Peyer's patch (tissue), 4 donors: ENCODE measurements at regions not wholly inside any gene's neighbourhood (a gene's known extent, or its start where the extent isn't known, plus 50 kb on each side); places are given as distances from the start of the nearest gene placed in this dataset.

Experiments used
- DNase-seq, 3 donors: peaks; one replicate each; pipeline ENCODE4 v3.0.0-alpha.2; 2017 to 2019
- H3K27ac ChIP-seq, 4 donors: fragments of 200-600 bp; sonication (generic); one replicate each; pipeline ENCODE4 v1.5.1; 2016 to 2019
- H3K27me3 ChIP-seq, 2 donors: fragments of 200-600 bp; sonication (generic); one replicate each; pipeline ENCODE4 v1.5.1; 2019
- H3K36me3 ChIP-seq, 3 donors: fragments of 200-600 bp; sonication (generic); one replicate each; pipeline ENCODE4 v1.5.1; 2016 to 2019
- H3K4me1 ChIP-seq, 4 donors: fragments of 200-600 bp; sonication (generic); one replicate each; pipeline ENCODE4 v1.5.1; 2016 to 2019
- H3K4me3 ChIP-seq, 4 donors: fragments of 200-600 bp; sonication (generic); 1 replicate in 3 of 4; 2 replicates in 1 of 4; pipeline ENCODE4 v1.5.1; 2016 to 2019; ENCODE audit warnings: mild to moderate bottlenecking in 1 of 4
- H3K9me3 ChIP-seq, 4 donors: fragments of 200-600 bp; sonication (generic); one replicate each; pipeline ENCODE4 v1.5.1; 2016 to 2019; ENCODE audit warnings: mild to moderate bottlenecking in 1 of 4
- CTCF ChIP-seq, 6 experiments: fragments of 450-650 bp in 4 of 6; fragments of 200-600 bp in 2 of 6; sonication (generic) in 1 of 6; IDR thresholded peaks; one replicate each; pipeline ENCODE4 v1.5.1; 2017 to 2019; ENCODE audit warnings: antibody characterized with exemption in 6 of 6, mild to moderate bottlenecking in 3 of 6, moderate library complexity in 1 of 6
- POLR2A ChIP-seq, 2 donors: fragments of 450-650 bp; IDR thresholded peaks; one replicate each; pipeline ENCODE4 v1.5.1; 2017; ENCODE audit warnings: antibody characterized with exemption in 2 of 2, mild to moderate bottlenecking in 2 of 2, moderate library complexity in 2 of 2

- Histone ChIP-seq H3K36me3 (no peaks in the 10 kb centered on the region), H3K4me1 (no peaks in the 10 kb centered on the region), H3K9me3 (no peaks in the 10 kb centered on the region), H3K27me3 (no peaks in the 10 kb centered on the region), H3K27ac (no peak overlapping the region), H3K4me3 (no peak overlapping the region)
- TF ChIP-seq CTCF (IDR thresholded peaks at IDR 0.05) = no peak
- no peak for TF ChIP-seq POLR2A (IDR thresholded peaks at IDR 0.05)
- no peak for DNase-seq
Measured at GRCh38 chr10:90125456-90126255, 424.3 kb downstream of the KIF20B start.

DNA sequence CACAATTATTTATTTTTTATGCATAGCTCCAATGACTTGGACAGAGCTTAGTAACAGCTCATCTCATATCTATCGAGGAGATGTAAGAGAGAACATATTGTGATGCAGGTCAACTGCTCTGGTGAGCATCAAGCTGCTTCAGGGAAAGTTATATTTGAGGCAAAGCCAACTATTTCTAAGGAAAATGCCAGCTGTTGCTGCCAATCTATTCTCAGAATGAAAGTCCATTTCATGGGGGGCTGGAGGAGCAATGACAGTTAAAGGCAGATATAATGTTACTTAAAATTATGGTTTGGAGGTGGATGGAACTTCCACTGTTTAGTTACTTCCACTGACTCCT lies 424.8 kb downstream of the KIF20B start:
- Histone ChIP-seq H3K9me3 (no peaks in the 10 kb centered on the region), H3K4me1 (no peaks in the 10 kb centered on the region), H3K27me3 (no peaks in the 10 kb centered on the region), H3K36me3 (no peaks in the 10 kb centered on the region), H3K4me3 (no peak overlapping the region), H3K27ac (no peak overlapping the region)
- no peak for DNase-seq
- no peak for TF ChIP-seq CTCF (IDR thresholded peaks at IDR 0.05)
- TF ChIP-seq POLR2A (IDR thresholded peaks at IDR 0.05) = no peak

GRCh38 chr10:90130321-90131086 lies 429.1 kb downstream of the KIF20B start:
- Histone ChIP-seq H3K4me3 (no peak overlapping the region), H3K27me3 (no peaks in the 10 kb centered on the region), H3K36me3 (no peaks in the 10 kb centered on the region), H3K4me1 (no peaks in the 10 kb centered on the region), H3K9me3 (peaks cover 0 to 10% (median 0%) of the 10 kb centered on the region in 4 donors), H3K27ac (no peak overlapping the region)
- DNase-seq = no peak
- TF ChIP-seq CTCF (IDR thresholded peaks at IDR 0.05) = no peak
- TF ChIP-seq POLR2A (IDR thresholded peaks at IDR 0.05) = no peak

DNA sequence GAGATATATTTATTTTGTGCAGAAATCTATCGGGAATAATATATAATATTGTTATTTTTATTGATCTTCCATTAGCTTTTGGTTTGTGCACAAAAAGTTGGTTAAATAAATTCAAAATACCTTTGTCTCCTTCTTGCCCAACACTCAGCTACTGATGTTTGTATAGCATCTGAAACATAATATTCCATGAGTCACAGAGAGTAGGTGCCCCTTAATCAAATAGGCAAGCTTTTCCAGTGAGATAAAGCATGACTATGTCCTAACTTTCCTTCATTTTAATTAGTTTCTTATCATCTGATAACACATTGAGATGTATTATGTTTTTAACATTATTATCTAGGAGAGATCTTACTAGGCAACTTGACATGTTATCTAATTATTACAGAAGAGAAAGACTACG lies 432.2 kb downstream of the KIF20B start:
- Histone ChIP-seq H3K27me3 (no peaks in the 10 kb centered on the region), H3K36me3 (no peaks in the 10 kb centered on the region), H3K27ac (no peak overlapping the region), H3K9me3 (peaks cover 0 to 33% (median 5%) of the 10 kb centered on the region in 4 donors), H3K4me3 (no peak overlapping the region), H3K4me1 (no peaks in the 10 kb centered on the region)
- no peak for DNase-seq
- TF ChIP-seq POLR2A (IDR thresholded peaks at IDR 0.05) (no peak), CTCF (IDR thresholded peaks at IDR 0.05) (no peak)

GRCh38 chr10:90136731-90137316 lies 435.4 kb downstream of the KIF20B start:
- H3K4me1 ChIP-seq = no peaks in the 10 kb centered on the region
- H3K36me3 ChIP-seq = no peaks in the 10 kb centered on the region
- TF ChIP-seq POLR2A (IDR thresholded peaks at IDR 0.05) (no peak), CTCF (IDR thresholded peaks at IDR 0.05) (no peak)
- no peaks in the 10 kb centered on the region for H3K27me3 ChIP-seq
- H3K27ac ChIP-seq = no peak overlapping the region
- peaks cover 0 to 42% (median 5%) of the 10 kb centered on the region in 4 donors for H3K9me3 ChIP-seq
- H3K4me3 ChIP-seq = no peak overlapping the region
- DNase-seq = no peak
